GM19372 (cell line): ENCODE measurements at regions not wholly inside any gene's neighbourhood (a gene's known extent, or its start where the extent isn't known, plus 50 kb on each side); places are given as distances from the start of the nearest gene placed in this dataset.
"Not testable (repeated sequence)": the region's sequence is repeated elsewhere in the genome, so short reads cannot be mapped to it uniquely, and the experiment has no call there.

Experiments
- ATAC-seq: cut with Tn5 transposase; IDR thresholded peaks from one replicate; pipeline ENCODE4 v1.9.1; 2021; ENCODE audit warnings: mild to moderate bottlenecking, low read depth, moderate library complexity; ENCODE audit not compliant: unreplicated experiment

- no peak for ATAC-seq
These were observed 201.6 kb upstream of the NANOGP8 start for GRCh38 chr15:35286721-35287120.

DNA sequence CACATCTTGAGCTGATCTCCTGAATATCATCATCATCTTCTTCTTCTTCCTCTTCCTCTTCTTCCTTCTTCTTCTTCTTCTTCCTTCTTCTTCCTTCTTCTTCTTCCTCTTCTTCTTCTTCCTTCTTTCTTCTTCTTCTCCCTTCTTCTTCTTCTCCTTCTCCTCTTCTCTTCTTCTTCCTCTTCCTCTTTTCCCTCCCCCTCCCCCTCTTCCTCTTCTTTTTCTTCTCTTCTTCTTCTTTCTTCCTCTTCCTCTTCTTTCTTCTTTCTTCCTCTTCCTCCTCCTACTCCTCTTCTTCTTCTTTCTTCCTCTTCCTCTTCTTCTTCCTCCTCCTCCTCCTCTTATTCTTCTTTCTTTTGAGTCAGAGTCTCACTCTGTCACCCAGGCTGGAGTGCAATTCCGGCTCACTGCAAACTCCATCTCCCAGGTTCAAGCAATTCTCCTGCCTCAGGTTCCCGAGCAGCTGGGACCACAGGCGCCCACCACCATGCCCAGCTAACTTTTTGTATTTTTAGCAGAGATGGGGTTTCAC, 197.9 kb upstream of the NANOGP8 start:
- no peak for ATAC-seq

DNA sequence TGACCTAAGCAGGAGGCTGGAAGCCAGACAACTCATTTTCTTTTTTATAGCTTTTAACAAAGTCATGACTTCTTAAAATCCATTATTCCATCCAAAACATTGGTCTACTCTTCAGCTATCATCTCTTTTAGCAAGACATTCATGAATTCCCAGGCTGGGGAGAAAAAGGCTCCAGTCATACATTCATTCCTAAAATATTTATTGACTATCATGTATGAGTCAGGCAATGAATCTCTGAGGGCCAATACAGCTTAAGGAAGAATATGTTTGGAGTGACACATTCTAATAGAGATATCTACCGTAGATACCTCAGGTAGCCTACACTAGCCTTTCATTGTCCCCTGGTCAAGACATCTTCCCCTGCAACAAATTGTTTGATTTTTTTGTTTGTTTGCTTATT, 196.4 kb upstream of the NANOGP8 start:
- no peak for ATAC-seq

DNA sequence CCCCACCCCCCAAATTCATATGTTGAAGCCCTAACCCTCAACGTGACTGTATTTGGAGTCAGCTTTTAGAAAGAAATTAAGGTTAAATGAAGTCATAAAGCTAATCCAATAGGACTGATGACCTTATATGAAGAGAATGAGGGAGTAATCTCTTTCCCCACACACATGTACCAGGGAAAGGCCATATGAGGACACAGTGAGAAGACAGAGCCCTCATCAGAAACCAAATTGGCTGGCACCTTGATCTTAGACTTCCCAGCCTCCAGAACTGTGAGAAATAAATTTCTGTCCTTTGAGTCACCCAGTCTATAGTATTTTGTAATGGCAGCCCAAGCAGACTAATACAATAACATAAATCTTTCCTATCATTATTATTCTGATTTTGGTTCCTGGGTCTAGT, 194.7 kb upstream of the NANOGP8 start:
- ATAC-seq, result no peak

DNA sequence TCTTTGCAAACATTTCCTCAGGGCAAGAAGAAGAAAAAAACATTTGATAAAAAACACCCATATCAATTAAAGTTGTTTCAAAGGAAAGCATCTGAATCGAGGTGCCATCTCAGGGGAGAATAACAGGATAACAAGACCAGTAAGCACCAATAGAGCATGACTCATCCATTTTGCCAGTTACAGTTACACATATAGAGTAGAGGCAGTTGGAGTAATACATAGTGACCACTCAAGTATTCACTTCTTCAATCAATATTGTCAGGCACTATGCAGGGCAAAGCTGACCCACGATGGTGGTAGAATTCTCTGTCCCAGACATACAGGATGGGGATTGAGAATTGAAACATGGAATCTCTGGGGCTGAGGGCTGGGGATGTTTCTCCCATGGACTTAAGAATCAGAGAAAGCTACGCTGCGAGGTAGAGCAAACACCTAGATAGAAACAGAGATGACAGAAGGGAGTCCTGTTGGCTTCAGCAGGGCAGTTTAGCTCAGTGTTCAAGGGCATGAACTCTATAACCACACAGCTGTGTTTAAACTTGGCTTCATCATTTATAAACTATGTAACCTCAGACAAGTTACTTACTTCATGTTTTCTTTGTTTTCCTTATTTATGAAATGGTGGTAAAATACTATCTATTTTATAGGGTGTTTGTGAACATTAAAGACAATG, 186.4 kb upstream of the NANOGP8 start:
- no peak for ATAC-seq

DNA sequence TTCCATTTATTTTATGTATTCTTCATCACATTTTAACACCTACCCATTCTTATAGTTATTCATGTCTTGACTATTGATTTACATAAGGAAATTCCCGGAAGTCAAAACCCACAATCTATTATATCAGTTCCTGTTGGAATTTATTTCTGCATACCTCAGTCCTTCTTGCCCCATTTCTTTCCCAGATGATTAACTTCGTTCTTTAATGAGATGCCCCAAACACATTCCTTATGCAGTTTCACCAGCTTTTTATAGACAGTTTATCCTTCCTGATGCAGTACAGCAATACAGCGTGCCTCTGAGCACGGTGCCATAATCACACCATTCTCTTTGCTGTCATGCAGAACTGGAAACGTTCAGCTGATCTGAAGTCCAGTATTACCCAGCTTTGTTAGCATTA, 175.8 kb upstream of the NANOGP8 start:
- no peak for ATAC-seq

DNA sequence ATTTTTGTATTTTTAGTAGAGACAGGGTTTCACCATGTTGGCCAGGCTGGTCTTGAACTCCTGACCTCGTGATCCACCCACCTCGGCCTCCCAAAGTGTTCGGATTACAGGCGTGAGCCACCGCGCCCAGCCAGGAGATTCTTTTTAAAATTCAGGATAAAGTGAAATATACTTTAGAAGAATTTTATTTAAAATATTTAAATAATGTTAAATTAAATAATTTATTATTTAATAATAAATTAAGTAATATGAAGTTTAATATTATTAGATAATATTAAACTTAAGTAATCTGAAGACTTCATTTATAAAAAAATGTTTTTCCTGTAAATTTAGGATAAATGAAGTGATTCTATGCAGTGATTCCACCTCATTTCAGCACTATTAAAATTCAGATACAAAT, 175.2 kb upstream of the NANOGP8 start:
- ATAC-seq, result not testable (repeated sequence)

DNA sequence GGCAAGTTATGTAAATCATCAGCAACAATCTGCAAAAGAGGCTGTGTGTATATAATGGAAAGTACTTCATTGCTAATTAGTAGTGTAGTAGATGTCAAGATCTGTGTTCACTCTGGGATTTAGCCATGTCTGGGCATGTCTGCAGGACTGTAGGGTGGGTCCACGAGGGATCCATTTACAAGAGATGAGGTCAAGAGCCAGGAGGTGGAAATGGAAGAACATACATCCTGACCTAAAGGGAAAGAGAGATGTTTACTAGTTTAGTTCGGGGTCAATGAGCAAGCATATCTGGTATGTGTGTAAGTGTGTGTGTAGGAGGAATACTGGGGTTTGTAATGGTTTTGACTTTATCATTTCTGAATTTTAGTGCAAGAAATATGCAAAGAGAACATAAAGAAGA, 171.5 kb upstream of the NANOGP8 start:
- ATAC-seq, result no peak

DNA sequence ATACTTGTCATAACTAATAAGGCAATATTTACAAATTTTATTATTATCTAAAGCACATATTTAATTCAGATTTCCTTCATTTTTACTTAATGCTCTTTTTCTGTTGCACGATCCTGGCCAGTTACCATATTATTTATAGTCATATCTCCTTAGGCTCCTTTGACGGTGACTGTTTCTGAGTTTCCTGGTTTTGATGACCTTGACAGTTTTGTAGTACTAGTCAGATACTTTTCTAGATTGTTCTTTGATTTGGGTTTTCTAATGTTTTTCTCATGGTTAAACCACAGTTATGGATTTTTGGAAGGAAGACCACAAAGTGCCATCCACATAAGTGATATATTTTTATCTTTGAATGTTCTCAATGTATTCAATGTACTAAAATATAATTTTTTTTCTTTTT, 171.0 kb upstream of the NANOGP8 start:
- ATAC-seq, result no peak

DNA sequence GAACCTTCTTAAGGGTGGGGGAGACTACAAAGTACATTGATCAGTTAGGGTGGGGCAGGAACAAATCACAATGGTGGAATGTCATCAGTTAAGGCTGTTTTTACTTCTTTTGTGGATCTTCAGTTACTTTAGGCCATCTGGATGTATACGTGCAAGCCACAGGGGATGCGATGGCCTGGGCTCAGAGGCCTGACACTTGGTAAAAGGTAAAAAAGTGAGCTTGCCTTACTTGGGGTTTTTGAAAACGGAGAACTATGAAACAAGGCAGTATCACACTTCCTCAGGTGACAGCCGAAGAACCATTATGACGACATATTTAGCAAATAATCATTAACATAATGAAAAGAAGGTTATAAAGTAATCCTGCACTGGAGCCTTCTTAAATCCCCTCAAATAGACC, 169.8 kb upstream of the NANOGP8 start:
- ATAC-seq, result not testable (repeated sequence)

GRCh38 chr15:35254062-35254461, 169.0 kb upstream of the NANOGP8 start:
- no peak for ATAC-seq

- ATAC-seq, result no peak
These were observed 167.3 kb upstream of the NANOGP8 start for GRCh38 chr15:35252351-35252865.

DNA sequence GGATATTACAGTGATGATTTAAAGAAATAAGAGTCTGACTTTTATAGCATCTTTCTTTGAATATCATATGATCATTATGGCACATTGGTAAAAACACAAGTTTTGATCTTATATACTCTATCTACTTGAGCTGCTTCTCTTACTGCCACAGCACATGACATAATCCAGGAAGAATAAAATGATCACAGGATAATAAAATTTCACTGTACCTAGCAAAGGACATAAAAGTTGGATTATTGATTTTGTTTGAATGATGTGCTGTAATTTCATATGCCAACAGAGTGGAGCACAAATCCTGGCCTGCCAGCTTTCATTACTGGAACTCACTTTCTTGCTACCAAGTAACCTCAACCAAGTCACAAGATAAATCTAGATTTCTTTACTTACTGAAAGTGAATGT, 162.1 kb upstream of the NANOGP8 start:
- no peak for ATAC-seq

DNA sequence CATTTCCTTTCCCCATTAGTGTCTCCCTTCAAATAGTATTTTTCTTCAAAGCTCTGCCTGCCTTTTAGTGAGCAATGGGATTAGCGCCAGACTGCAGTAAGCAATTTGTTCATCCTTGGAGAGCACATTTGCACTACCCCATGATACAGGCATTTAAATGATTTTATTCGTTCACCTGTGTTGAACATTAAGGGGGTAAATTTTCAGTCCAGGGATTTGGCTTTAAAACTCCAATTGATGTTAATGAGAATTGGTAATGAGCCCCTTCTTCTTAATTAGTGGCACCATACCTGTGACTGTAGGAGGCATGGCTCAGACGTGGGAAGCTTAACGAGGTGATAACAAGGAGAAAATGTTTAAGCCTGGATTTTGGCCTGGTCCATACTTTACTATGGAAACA, 161.4 kb upstream of the NANOGP8 start:
- ATAC-seq, result no peak

DNA sequence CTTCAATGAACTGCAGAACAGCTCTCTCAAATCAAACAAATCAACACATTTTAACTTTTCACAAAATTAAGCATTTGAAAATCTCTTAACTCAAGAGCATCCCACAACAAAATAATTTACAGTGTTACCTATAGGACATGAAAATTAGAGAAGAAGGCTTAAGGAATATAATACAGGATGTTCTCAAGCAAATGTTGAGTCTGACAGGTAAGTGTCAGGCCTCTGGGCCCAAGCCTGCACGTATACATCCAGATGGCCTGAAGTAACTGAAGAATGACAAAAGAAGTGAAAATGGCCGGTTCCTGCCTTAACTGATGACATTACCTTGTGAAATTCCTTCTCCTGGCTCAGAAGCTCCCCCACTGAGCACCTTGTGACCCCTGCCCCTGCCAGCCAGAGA, 160.6 kb upstream of the NANOGP8 start:
- not testable (repeated sequence) for ATAC-seq

DNA sequence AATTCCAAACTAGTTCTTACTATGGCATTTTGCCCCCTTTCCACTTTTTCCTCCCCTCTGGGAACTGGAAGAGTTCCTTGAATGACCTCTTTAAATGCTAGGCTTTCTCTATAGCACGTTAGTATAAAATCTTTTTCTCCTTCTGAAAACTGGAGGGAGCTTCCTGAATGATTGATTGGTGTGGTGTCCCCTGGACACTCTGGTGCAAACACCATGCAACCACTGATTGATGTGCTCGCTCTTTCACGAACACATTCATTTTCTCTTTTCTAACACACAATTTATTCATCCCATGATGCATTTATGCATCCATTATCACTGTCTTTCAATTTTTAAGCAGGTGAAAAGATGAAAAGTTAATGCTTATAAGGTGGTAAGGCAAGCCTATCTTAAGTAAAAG, 159.1 kb upstream of the NANOGP8 start:
- no peak for ATAC-seq

- ATAC-seq, result no peak
These were observed 158.7 kb upstream of the NANOGP8 start for GRCh38 chr15:35243758-35244157.

- ATAC-seq, result not testable (repeated sequence)
These were observed 154.6 kb upstream of the NANOGP8 start for GRCh38 chr15:35239693-35240092.

- not testable (repeated sequence) for ATAC-seq
These were observed 153.4 kb upstream of the NANOGP8 start for GRCh38 chr15:35238448-35238847.

- no peak for ATAC-seq
These were observed 144.0 kb upstream of the NANOGP8 start for GRCh38 chr15:35229085-35229484.

GRCh38 chr15:35218215-35218614, 133.1 kb upstream of the NANOGP8 start:
- no peak for ATAC-seq

DNA sequence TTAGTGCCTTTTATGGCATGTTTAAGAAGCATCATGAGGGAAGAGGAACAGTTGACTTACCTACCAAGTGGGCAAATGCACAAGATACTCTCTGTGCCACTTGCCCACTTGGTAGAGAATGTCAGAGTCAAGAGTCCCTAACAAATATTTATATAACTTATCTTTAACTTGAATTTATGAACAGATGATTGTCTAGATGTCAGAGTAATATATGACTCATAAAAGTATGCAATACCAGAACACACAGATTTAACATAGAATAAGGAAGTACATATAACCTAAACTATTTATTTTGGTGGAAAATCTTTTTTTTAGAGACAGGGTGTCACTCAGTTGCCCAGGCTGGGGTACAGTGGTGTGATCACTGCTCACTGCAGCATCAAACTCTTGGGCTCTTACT, 130.0 kb upstream of the NANOGP8 start:
- ATAC-seq, result no peak
